Testis (tissue), 2 donors: ENCODE measurements at regions not wholly inside any gene's neighbourhood (a gene's known extent, or its start where the extent isn't known, plus 50 kb on each side); places are given as distances from the start of the nearest gene placed in this dataset.
"Not testable (repeated sequence)": the region's sequence is repeated elsewhere in the genome, so short reads cannot be mapped to it uniquely, and the experiment has no call there.

Experiments used
- DNase-seq: peaks from one replicate; pipeline ENCODE4 v3.0.0-alpha.2; 2019
- H3K27ac ChIP-seq, 2 donors: fragments of 200-600 bp; sonication (generic); one replicate each; pipeline ENCODE4 v1.5.1; 2019
- H3K27me3 ChIP-seq: fragments of 200-600 bp; sonication (generic); one replicate; pipeline ENCODE4 v1.5.1; 2019
- H3K36me3 ChIP-seq: fragments of 200-600 bp; sonication (generic); one replicate; pipeline ENCODE4 v1.5.1; 2017; ENCODE audit warnings: low read depth; ENCODE audit errors: missing control alignments
- H3K4me1 ChIP-seq: fragments of 200-600 bp; sonication (generic); one replicate; pipeline ENCODE4 v1.5.1; 2019
- H3K4me3 ChIP-seq, 2 donors: fragments of 200-600 bp; sonication (generic); one replicate each; pipeline ENCODE4 v1.5.1; 2017 to 2019
- H3K9me3 ChIP-seq: fragments of 200-600 bp; sonication (generic); one replicate; pipeline ENCODE4 v1.5.1; 2017
- CTCF ChIP-seq, 3 experiments: fragments of 450-650 bp in 2 of 3; fragments of 200-600 bp in 1 of 3; sonication (generic) in 1 of 3; IDR thresholded peaks; one replicate each; pipeline ENCODE4 v1.5.1; 2016 to 2019; ENCODE audit warnings: antibody characterized with exemption in 3 of 3, mild to moderate bottlenecking in 2 of 3, moderate library complexity in 1 of 3
- POLR2A ChIP-seq: fragments of 450-650 bp; IDR thresholded peaks from one replicate; pipeline ENCODE4 v1.6.1; 2017; ENCODE audit warnings: antibody characterized with exemption, mild to moderate bottlenecking, moderate library complexity
- WGBS, 2 donors: methylation state at CpG; one replicate each; pipeline ENCODE4 v1.1.5; 2018; 5-methylcytosine and 5-hydroxymethylcytosine counted together
- intact Hi-C: fragments of 100-400 bp; cut with DNase I; formaldehyde crosslinking; loops from one replicate; pipeline ENCODE4 v1.15.1; 2023; ENCODE audit warnings: low total_unique reads

- 84 to 85% methylated on average over 7 of the region's 7 CpGs for WGBS, 2 donors
- Histone ChIP-seq H3K36me3 (no peaks in the 10 kb centered on the region), H3K27ac (no peak overlapping the region), H3K4me3 (no peak overlapping the region), H3K27me3 (no peaks in the 10 kb centered on the region), H3K4me1 (no peaks in the 10 kb centered on the region), H3K9me3 (no peaks in the 10 kb centered on the region)
- intact Hi-C loops, result no loop called here
- no peak for DNase-seq
- TF ChIP-seq POLR2A, result no peak
These were observed 67.1 kb upstream of the CAPZB start for GRCh38 chr1:19552291-19553010.

- intact Hi-C loops, H3K27ac ChIP-seq, H3K27me3 ChIP-seq, H3K4me1 ChIP-seq, H3K36me3 ChIP-seq, H3K9me3 ChIP-seq, DNase-seq, H3K4me3 ChIP-seq: not testable (repeated sequence)
- WGBS, 2 donors, result 71 to 85% methylated on average over 4 to 6 of the region's 6 CpGs
These were observed 66.5 kb upstream of the CAPZB start for GRCh38 chr1:19551837-19552236.

- H3K4me3 ChIP-seq, DNase-seq, intact Hi-C loops, H3K4me1 ChIP-seq, H3K9me3 ChIP-seq, H3K27me3 ChIP-seq, H3K27ac ChIP-seq, H3K36me3 ChIP-seq: not testable (repeated sequence)
- WGBS, 2 donors, result 78 to 84% methylated on average over 7 of the region's 7 CpGs
These were observed 65.1 kb upstream of the CAPZB start for GRCh38 chr1:19550437-19550836.

- intact Hi-C loops, result no loop called here
- Histone ChIP-seq H3K36me3 (no peaks in the 10 kb centered on the region), H3K27ac (no peak overlapping the region), H3K4me3 (no peak overlapping the region), H3K27me3 (no peaks in the 10 kb centered on the region), H3K4me1 (no peaks in the 10 kb centered on the region), H3K9me3 (no peaks in the 10 kb centered on the region)
- TF ChIP-seq CTCF (IDR thresholded peaks at IDR 0.05) (no peak), POLR2A (no peak)
- 89 to 93% methylated on average over 1 of the region's 1 CpG for WGBS, 2 donors
- no peak for DNase-seq
These were observed 62.5 kb upstream of the CAPZB start for GRCh38 chr1:19547814-19548213.

GRCh38 chr1:19536519-19536918 lies 51.2 kb upstream of the CAPZB start:
- TF ChIP-seq POLR2A, result no peak
- TF ChIP-seq CTCF (IDR thresholded peaks at IDR 0.05), result no peak
- no peak for DNase-seq
- Histone ChIP-seq H3K4me1 (no peaks in the 10 kb centered on the region), H3K36me3 (no peaks in the 10 kb centered on the region), H3K27me3 (no peaks in the 10 kb centered on the region), H3K4me3 (no peak overlapping the region), H3K27ac (no peak overlapping the region), H3K9me3 (no peaks in the 10 kb centered on the region)
- WGBS, 2 donors, result 94 to 99% methylated on average over 6 of the region's 6 CpGs
- intact Hi-C loops, result no loop called here

- H3K4me3 ChIP-seq, result no peak overlapping the region
- intact Hi-C loops, result no loop called here
- no peak overlapping the region for H3K27ac ChIP-seq
- DNase-seq, result no peak
- no peaks in the 10 kb centered on the region for H3K9me3 ChIP-seq
- 93% methylated on average over 3 of the region's 3 CpGs for WGBS, 2 donors
- no peaks in the 10 kb centered on the region for H3K27me3 ChIP-seq
- no peaks in the 10 kb centered on the region for H3K4me1 ChIP-seq
- TF ChIP-seq CTCF (IDR thresholded peaks at IDR 0.05), result no peak
- TF ChIP-seq POLR2A, result no peak
- no peaks in the 10 kb centered on the region for H3K36me3 ChIP-seq
These were observed 49.9 kb upstream of the CAPZB start for GRCh38 chr1:19535214-19535613.
